Muscle of arm (tissue), 1 donor: ENCODE measurements at regions not wholly inside any gene's neighbourhood (a gene's known extent, or its start where the extent isn't known, plus 50 kb on each side); places are given as distances from the start of the nearest gene placed in this dataset.
"Not testable (repeated sequence)": the region's sequence is repeated elsewhere in the genome, so short reads cannot be mapped to it uniquely, and the experiment has no call there.

Experiments
- DNase-seq: peaks from one replicate; pipeline ENCODE4 v3.0.0-alpha.2; 2013

DNA sequence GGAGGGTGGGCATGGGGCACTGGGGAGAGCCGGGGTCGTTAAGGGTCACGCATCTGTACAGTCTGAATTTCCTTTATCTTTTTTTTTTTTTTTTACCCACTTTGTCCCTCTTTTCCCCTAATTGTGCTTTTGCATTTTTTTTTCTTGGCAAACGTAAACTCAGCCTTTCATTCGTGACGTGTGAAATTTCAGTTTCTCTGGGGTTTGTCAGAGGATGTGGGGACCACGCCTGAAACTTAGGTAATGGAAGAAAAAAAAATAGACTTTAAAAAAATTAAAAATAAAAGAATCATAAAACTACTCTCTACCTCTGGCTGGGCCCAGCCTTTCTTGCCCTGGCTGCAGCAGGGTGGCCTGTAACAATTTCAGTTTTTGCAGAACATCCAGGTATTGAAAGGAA is 68.3 kb upstream of the ZNF658 start:
- not testable (repeated sequence) for DNase-seq

DNA sequence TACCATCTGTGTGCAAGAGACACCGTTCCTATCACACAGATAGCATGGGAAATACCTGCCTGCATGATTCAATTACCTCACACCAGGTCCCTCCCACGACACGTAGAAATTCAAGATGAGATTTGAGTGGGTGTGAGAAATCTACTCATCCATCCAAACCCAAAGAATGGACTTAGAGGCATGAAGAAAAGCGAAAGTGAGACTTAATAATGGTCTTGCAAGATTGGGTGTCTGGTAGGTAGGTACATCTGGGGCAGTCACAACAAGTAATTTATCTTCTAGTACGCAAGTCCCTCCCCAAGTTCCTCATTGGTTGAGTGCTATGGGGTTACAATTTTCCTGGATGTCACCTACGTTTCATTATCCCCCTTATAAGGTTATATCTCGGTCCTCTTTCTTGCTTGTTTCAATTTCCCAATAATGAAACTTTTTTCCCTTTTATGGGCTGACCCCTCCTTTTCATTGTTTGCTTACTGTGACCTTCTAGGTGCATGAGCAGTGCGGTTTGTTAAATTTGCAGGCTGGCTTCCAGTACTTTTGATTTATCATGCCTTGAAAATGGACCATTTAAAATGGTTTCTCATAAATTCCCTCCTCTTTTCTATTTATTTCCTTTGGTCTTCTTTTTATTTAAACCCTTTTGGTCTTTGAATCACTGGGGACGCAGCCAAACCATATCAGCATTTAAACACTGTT is 63.1 kb upstream of the ZNF658 start:
- DNase-seq, result not testable (repeated sequence)
